NCI-H1105 treated with DMSO at 0.1 percent for 48 hours (cell line): ENCODE measurements at regions not wholly inside any gene's neighbourhood (a gene's known extent, or its start where the extent isn't known, plus 50 kb on each side); places are given as distances from the start of the nearest gene placed in this dataset.

Experiments
- DNase-seq: peaks from one replicate; lab custom pipeline; 2025; lab: John Stamatoyannopoulos, UW

GRCh38 chr18:54769526-54770464 lies 58.5 kb upstream of the RAB27B start:
- no peak for DNase-seq

DNA sequence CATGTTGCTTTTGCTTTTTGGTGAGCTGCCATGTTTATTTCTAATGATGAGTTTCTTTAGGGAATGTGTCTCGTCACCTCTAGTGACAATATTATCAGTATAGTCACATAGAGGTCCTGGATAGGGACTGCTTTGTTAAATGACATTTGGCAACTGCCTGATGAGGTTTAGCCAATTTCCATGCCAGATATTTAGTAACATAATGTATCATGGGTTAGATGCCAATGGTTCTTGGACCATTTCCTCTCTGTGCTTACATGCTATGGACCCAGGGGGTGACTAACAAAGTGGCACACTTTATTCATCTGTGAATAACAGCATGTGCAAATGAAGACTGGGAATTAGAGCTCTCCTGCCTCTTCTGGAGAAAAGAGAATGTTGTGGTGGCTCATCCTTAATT lies 56.2 kb upstream of the RAB27B start:
- DNase-seq, result no peak

GRCh38 chr18:54774423-54774822 lies 53.9 kb upstream of the RAB27B start:
- no peak for DNase-seq

GRCh38 chr18:54774981-54775665 lies 53.2 kb upstream of the RAB27B start:
- peak; percentile 46 for DNase-seq

- no peak for DNase-seq
Observed at GRCh38 chr18:54775686-54776085, 52.6 kb upstream of the RAB27B start.

DNA sequence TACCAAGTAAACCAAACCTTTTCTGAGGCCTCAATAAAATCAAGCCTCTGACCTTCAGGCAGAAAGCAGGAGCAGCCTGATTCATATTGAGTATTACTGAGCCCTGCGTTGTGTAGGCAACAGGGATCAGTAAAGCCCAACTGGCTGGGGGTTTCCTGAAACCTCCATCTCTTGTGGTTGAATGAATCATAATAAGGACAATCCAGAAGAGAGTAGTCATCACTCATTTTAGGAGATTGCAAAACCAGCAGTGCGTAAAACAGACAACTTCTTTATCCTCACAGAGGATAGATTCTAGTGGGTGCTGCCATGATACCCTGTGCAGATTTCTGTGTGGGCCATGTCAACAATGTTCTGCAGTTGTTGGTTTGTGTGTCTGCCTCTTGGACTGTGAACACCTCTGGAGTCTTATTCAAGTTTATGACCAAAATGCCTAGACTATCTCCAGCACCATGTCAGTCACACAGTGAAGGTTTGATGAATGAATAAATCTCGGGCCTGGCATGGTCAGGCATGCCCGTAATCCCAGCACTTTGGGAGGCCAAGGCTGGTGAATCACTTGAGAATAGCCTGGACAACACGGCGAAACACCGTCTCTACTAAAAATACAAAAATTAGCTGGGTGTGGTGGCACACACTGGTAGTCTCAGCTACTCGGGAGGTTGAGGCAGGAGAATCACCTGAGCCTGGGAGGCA lies 51.8 kb upstream of the RAB27B start:
- no peak for DNase-seq

DNA sequence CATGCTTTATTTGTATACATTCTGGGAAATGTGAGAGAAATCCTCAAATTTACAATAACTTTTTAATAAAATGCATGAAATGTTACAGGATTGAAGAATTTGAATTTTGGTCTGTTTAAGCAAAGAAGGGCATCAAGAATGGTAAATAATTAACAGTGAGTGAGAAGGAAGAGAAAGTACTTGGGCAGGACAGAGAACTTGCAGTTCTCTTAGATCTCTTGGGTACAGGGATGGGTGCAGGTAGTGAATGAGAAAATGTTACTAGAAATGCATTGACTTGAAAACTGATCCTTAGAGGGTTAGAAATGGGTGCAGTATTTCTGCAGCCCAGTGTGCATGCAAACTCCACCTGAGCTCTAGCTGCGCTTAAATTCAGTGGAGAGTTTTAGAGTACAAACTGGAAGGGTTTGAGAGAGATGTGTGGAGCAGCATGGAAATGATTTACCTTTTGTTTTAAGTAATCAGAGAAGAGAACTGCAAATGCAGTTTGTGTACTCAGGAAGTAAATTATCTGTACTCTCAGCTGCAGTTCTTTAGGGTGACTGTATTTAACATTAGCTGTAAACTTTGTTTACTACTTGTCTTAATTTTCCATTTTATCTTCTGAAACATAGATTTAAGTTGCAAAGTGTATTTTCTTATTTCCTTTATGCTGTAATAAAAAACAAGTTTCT lies 51.0 kb upstream of the RAB27B start:
- no peak for DNase-seq

- no peak for DNase-seq
Observed at GRCh38 chr18:54777989-54778388, 50.3 kb upstream of the RAB27B start.
